ENCODE measurements at regions not wholly inside any gene's neighbourhood (a gene's known extent, or its start where the extent isn't known, plus 50 kb on each side); places are given as distances from the start of the nearest gene placed in this dataset.

- TF ChIP-seq CTCF (IDR thresholded peaks at IDR 0.05) = no peak
- no peak for TF ChIP-seq POLR2A (IDR thresholded peaks at IDR 0.05)
Measured at GRCh38 chr13:89602655-89603054, 1744.8 kb upstream of the MIR17HG start.
